Stimulated activated memory B cell treated with anti-CD40 and anti-IgM and Interleukin-4, amounts not matched to agents 10 μg/mL and 1 μg/mL and 100 μg/mL, for 72 hours (primary cell): ENCODE measurements at regions not wholly inside any gene's neighbourhood (a gene's known extent, or its start where the extent isn't known, plus 50 kb on each side); places are given as distances from the start of the nearest gene placed in this dataset.

Experiments
- ATAC-seq: fragments of 150-1000 bp; cut with Tn5 transposase; 2 replicates; pipeline ENCODE4 v1.10.0; 2021
- H3K27ac Mint-ChIP-seq: one replicate; pipeline ENCODE4 v1.8.0; 2022; ENCODE audit warnings: mild to moderate bottlenecking, mixed read lengths
- H3K27me3 Mint-ChIP-seq: one replicate; pipeline ENCODE4 v1.8.0; 2022; ENCODE audit warnings: mixed read lengths
- H3K36me3 Mint-ChIP-seq: one replicate; pipeline ENCODE4 v1.8.0; 2022; ENCODE audit warnings: mixed read lengths
- H3K4me1 Mint-ChIP-seq: one replicate; pipeline ENCODE4 v1.8.0; 2022; ENCODE audit warnings: mixed read lengths
- H3K4me3 Mint-ChIP-seq: one replicate; pipeline ENCODE4 v1.8.0; 2022; ENCODE audit warnings: mild to moderate bottlenecking, moderate library complexity, mixed read lengths
- H3K9me3 Mint-ChIP-seq: one replicate; pipeline ENCODE4 v1.8.0; 2022; ENCODE audit warnings: mixed read lengths

DNA sequence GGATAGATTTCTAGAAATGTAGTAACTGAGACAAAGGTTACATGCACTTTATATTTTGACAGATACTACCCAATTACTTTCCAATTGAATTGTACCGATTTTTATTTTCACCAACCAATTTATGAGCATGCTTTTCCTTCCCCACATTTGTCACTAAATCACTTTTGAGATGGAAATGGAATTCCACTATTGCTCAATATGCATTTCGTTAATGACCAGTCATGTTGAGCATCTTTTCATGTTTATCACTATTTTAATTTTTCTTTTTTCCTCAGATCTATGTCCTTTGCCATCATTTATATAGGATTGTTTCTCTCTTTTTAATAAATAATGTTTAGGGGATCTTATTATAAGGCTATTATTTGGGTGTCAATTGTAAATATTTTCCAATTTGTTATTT, 102.8 kb upstream of the SMIM36 start:
- H3K27ac Mint-ChIP-seq, result no peak overlapping the region
- H3K27me3 Mint-ChIP-seq, result peaks cover 13% of the 10 kb centered on the region
- ATAC-seq, result no peak
- H3K4me3 Mint-ChIP-seq, result no peak overlapping the region
- H3K36me3 Mint-ChIP-seq, result no peaks in the 10 kb centered on the region
- no peaks in the 10 kb centered on the region for H3K9me3 Mint-ChIP-seq
- H3K4me1 Mint-ChIP-seq, result no peaks in the 10 kb centered on the region

DNA sequence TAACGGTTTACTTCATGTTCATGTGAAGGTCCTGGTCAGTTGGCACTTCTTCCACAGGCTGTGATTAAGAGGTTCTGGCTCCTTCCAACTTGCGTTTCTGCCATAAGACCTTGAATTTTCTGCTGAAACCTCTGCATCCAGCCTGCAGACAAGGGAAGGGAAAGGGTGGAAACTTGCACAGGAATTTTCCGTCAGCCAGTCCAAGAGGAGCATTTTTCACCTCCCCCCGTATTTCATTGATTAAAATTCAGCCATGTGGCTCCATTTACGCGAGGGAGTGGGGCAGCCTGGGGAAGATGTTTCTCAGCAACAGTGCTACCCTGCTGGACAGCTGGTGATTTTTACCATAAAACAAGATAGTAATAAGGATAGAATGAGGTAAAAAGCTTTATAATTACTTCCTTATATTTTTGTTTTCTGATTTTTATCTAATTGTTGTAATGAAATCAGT, 101.5 kb upstream of the SMIM36 start:
- no peak overlapping the region for H3K4me3 Mint-ChIP-seq
- no peak overlapping the region for H3K27ac Mint-ChIP-seq
- ATAC-seq, result no peak
- H3K36me3 Mint-ChIP-seq, result no peaks in the 10 kb centered on the region
- H3K27me3 Mint-ChIP-seq, result peaks cover under 1% of the 10 kb centered on the region
- no peaks in the 10 kb centered on the region for H3K9me3 Mint-ChIP-seq
- H3K4me1 Mint-ChIP-seq, result no peaks in the 10 kb centered on the region

DNA sequence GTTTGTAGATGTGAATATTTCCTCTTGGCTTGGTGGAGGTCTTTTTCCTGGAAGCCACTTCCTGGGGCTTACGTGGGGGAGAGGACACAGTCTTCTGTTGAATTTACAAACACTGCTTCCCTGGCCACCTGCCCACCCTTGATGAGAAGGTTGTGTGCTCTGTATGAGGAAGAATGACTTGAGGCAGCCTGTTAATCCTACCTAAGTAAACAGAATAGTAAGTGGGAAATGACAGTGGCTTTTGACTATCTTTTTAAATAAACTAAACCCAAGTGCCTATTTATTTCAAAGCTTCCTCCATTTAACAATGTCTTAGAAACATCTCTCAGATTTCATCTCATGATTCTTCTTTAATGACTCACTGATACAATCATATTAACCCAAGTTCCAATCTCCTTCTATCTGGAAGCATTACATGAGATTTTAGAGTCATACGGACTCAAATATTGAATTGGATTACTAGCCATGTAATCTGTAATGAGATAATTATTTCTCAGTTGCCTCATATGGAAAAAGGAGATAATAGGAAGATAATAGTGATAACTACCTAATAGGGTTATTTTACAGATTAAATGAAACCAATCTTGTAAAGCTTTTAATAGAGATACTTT, 96.6 kb upstream of the SMIM36 start:
- no peak overlapping the region for H3K4me3 Mint-ChIP-seq
- peaks cover 36% of the 10 kb centered on the region for H3K27me3 Mint-ChIP-seq
- H3K4me1 Mint-ChIP-seq, result no peaks in the 10 kb centered on the region
- no peak for ATAC-seq
- H3K9me3 Mint-ChIP-seq, result no peaks in the 10 kb centered on the region
- H3K36me3 Mint-ChIP-seq, result no peaks in the 10 kb centered on the region
- no peak overlapping the region for H3K27ac Mint-ChIP-seq

DNA sequence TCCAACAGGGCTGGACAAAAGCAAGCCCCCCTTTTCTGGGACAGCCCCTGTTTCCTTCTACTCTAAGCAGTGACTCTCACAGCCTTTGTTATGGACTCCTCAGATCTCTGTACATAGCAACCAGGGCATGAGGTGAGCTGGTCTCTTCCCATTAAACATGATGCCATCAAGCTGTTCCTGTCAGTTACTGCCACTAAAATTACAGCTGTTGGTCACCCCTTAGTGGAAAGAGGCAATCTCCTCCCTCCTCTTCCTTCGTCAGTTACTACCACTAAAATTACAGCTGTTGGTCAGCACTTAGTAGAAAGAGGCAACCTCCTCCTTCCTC, 95.2 kb upstream of the SMIM36 start:
- Mint-ChIP-seq H3K36me3 (no peaks in the 10 kb centered on the region), H3K27me3 (peaks cover 37% of the 10 kb centered on the region), H3K27ac (no peak overlapping the region), H3K9me3 (no peaks in the 10 kb centered on the region), H3K4me1 (no peaks in the 10 kb centered on the region), H3K4me3 (no peak overlapping the region)
- ATAC-seq, result no peak

DNA sequence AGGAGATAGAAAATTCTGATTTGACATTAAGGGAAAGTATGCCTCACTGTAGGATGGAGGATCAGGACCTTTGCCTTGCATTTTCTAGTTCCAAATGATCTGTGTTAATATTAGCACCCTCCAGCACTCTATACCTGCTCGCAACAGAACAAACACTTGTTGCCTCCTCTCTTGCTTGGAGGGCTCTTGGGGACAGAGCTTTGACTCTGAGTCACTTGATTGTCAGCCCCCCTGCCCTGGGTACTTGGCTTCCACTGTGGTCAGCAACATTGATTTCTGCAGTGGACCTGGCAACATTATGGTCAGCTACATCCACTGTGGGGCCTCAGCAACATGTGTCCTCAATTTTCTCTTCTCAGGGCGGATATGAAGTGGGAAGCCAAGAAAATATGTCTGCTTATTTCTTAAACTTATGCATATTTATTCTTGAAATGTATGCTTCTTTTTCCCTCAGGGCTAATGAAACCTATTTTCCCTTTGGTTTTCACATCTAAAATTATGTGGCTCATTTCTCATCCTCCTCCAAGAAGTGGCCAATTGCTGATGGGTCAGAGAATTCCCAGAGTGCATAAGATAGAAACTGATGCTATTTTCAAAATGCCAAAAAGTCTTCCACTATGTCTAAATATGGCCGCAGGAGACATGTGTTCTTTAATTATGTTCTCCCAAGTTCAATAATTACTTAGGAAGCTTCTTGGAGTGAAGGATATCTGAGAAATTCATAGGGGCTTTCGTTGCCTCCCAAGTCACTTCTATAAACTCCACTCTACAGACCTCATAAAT, 94.6 kb upstream of the SMIM36 start:
- H3K27me3 Mint-ChIP-seq, result peaks cover 37% of the 10 kb centered on the region

DNA sequence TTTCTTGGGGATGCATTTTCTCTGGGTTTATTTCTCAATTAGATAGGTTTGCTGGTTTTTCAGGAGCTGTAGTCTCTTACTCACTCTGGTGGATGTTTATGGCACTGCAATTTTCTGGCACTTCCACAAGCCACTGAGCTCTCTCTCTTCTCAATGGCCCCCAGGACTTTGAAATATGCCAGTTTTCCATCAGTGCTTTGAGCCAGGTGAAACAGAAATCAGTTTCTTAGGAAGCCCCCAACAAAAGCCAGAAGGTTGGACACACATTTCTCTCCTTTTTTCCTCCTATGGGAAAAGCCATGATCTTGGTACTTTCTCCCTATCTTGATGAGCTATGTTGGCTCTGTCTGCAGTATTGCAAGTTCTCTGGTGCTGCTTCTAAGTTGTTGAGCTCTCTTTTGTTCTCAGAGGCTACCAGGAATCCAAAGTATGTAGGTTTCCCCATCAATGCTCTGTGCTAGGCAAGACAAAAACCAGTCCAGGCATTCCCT, 90.7 kb upstream of the SMIM36 start:
- no peak for ATAC-seq
- peaks cover 29% of the 10 kb centered on the region for H3K27me3 Mint-ChIP-seq
- no peak overlapping the region for H3K27ac Mint-ChIP-seq
- no peaks in the 10 kb centered on the region for H3K4me1 Mint-ChIP-seq
- peaks cover 18% of the 10 kb centered on the region for H3K36me3 Mint-ChIP-seq
- peaks cover 18% of the 10 kb centered on the region for H3K9me3 Mint-ChIP-seq
- H3K4me3 Mint-ChIP-seq, result no peak overlapping the region

More for the DNA sequence above, 94.6 kb upstream of the SMIM36 start:
- Mint-ChIP-seq H3K36me3 (no peaks in the 10 kb centered on the region), H3K27ac (no peak overlapping the region), H3K4me3 (no peak overlapping the region), H3K9me3 (no peaks in the 10 kb centered on the region), H3K4me1 (no peaks in the 10 kb centered on the region)
- ATAC-seq, result no peak

DNA sequence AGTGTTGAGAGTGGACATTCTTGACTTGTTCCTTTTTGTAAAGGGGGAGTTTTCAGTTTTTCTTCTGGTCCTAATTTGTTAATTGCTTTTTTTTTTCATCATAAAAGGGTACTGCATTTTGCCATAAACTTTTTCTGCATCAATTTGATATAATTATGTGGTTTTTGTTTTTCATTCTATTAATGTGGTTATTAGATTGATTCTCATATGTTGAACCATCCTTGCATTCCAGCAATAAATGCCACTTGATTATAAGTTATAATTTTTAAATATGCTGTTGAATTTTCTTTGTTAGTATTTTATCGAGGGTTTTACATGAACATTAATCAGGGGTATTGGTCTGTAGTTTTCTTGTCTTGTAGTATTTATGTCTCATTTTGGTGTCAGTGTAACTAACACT, 87.2 kb upstream of the SMIM36 start:
- Mint-ChIP-seq H3K4me1 (no peaks in the 10 kb centered on the region), H3K27ac (no peak overlapping the region), H3K9me3 (peaks cover 22% of the 10 kb centered on the region), H3K27me3 (peaks cover 24% of the 10 kb centered on the region), H3K4me3 (no peak overlapping the region), H3K36me3 (peaks cover 23% of the 10 kb centered on the region)
- no peak for ATAC-seq

DNA sequence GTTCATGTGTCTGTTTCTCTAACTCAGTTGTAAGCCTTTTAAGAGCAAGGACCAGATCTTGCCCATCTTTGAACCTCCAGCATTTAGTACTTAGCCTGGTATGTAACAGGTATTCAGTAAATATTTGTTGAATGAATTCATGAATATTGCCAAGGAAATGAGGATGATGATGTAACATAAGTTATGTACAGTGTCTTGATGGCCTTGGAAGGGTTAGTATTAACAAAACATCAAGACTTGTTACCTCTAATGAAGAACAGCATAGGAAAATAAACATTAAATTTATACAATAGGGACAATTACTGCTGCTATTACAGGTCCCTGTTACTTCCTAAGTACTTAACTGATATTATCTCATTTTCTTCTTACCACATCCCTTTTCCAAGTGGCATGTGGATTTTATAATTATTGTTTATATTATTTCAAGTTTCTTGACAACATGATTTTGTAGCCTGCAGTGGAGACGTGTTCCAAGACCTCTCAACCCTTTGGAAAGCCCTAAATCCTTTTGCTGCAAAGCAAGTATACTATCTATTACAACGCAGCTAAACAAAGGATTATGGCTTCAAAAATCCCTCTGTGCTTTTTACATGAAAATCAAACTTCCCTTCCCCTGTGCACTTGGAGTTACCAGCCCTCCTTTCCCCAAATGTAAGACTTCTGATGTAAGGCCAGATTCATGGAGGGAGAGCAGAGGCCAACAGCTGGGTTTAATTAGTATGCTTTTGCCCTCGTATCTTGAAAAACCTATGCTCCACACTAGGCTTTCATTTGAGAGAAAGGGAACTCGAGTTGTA, 77.4 kb upstream of the SMIM36 start:
- no peaks in the 10 kb centered on the region for H3K4me1 Mint-ChIP-seq
- H3K27me3 Mint-ChIP-seq, result no peaks in the 10 kb centered on the region
- H3K36me3 Mint-ChIP-seq, result no peaks in the 10 kb centered on the region
- H3K27ac Mint-ChIP-seq, result no peak overlapping the region
- H3K9me3 Mint-ChIP-seq, result peaks cover 4% of the 10 kb centered on the region
- ATAC-seq, result no peak
- H3K4me3 Mint-ChIP-seq, result no peak overlapping the region

DNA sequence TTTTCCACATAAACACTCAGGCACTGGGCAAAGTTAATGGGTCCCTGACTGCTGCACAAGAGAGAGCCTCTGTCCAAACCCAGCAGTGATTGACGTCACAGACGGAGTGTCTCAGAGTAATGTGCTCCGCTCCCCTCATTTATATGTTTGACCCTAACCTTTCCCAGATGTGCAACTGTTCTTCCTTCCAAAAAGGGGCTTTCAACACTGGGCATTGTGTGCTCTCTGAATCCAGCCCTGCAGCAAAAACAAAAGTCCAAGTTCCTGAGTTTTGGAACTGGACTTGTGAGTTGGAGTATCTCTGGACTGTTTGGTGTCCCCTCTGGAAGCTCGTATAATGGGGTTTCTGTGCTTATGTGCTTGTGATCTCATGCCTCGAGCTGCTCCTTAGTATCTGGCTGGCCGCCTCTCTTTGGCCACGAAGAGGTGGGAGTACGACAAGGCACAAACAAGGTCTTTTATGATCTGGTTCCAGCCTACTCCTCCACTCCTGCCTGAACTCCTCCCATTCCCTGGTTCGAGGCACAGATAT, 76.4 kb upstream of the SMIM36 start:
- no peaks in the 10 kb centered on the region for H3K36me3 Mint-ChIP-seq
- no peak overlapping the region for H3K27ac Mint-ChIP-seq
- no peak for ATAC-seq
- H3K9me3 Mint-ChIP-seq, result peaks cover 4% of the 10 kb centered on the region
- H3K4me1 Mint-ChIP-seq, result no peaks in the 10 kb centered on the region
- no peak overlapping the region for H3K4me3 Mint-ChIP-seq
- H3K27me3 Mint-ChIP-seq, result no peaks in the 10 kb centered on the region

DNA sequence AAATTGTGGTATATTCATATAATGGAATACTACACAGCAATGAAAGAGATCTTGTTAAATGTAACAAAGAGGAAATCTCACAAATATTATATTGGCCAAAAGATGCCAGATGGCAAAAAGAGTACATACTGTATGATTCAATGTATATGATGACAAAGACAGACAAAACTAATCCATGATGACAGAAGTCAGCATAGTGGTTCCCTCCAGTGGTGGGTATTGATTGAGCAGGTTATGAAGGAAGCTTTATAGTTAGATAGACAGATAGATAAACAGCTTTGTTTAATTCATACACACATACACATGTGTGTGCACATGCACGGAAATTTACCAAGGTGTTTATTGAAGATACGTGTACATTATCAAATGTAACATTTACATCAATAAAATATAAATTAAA, 74.4 kb upstream of the SMIM36 start:
- ATAC-seq, result no peak
- Mint-ChIP-seq H3K4me3 (no peak overlapping the region), H3K4me1 (peaks cover 2% of the 10 kb centered on the region), H3K9me3 (no peaks in the 10 kb centered on the region), H3K36me3 (no peaks in the 10 kb centered on the region), H3K27ac (no peak overlapping the region), H3K27me3 (no peaks in the 10 kb centered on the region)

DNA sequence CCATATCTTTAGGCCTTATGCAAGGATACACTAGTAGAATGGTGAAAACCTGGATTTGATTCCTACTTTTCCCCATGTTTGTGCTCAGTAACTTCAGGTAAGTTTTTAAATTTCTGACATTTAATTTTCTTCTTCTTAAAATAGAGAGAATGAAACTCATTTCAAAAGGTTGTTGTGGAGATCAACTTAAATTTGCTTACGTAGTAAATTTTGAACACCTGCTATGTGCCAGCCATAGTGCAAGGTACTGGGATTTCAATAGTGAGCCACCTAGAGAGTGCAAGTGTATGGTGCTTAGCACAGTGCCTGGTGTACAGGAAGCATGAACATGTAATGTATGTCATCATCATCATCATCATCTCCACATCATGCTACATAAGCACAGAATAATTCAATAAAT, 73.6 kb upstream of the SMIM36 start:
- Mint-ChIP-seq H3K36me3 (no peaks in the 10 kb centered on the region), H3K9me3 (no peaks in the 10 kb centered on the region), H3K4me3 (no peak overlapping the region), H3K27ac (no peak overlapping the region), H3K27me3 (no peaks in the 10 kb centered on the region), H3K4me1 (peaks cover 5% of the 10 kb centered on the region)
- no peak for ATAC-seq

DNA sequence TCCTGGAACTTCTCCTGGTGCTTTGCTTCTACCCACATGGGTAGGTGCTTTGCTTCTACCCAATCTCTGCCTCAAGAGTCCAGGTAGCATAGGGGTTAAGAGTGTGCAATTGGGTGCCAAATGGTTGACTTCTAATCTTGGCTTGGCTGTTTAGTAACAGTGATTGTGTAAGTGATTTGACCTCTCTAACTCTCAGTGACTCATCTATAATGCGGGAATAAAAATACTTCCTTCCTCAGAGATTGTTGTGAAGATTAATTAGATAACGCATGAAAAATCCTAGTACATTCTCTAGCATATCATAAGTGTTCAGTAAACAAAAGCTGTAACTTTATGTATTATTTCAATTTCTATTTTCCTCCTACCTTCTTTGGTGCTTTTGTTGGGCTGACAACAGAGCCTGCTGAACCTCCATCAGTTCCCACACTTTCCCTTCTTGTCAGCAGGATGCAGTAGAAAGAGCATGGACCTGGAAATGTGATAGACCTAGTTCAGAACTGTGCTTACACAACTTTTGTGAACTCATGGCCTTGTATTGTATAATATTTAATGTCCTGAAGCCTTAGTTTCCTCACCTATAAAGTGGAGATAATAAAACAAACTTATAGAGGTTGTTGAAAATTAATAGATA, 72.9 kb upstream of the SMIM36 start:
- no peaks in the 10 kb centered on the region for H3K27me3 Mint-ChIP-seq
- no peaks in the 10 kb centered on the region for H3K9me3 Mint-ChIP-seq
- no peak overlapping the region for H3K4me3 Mint-ChIP-seq
- ATAC-seq, result no peak
- H3K4me1 Mint-ChIP-seq, result peaks cover 5% of the 10 kb centered on the region
- no peaks in the 10 kb centered on the region for H3K36me3 Mint-ChIP-seq
- no peak overlapping the region for H3K27ac Mint-ChIP-seq

DNA sequence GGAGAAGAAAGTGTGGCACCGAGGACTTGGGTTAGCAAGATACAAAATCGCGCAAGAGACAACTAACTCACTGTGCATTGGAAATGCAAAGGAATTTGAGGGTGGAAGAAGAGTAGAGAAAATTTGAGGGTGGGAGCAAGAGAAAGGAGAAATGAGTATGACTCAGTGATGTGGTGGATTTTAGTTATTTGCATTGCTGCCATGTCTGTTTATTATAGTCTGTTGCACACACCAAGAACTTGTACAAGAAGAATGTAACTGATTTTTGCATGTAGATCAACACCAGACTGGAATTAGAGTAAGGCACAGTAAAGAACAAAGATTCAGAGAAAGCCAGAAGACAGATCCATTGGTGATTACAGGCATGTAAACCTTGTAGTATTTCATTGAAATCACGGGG, 71.6 kb upstream of the SMIM36 start:
- no peak for ATAC-seq
- Mint-ChIP-seq H3K9me3 (no peaks in the 10 kb centered on the region), H3K4me3 (no peak overlapping the region), H3K4me1 (peaks cover 5% of the 10 kb centered on the region), H3K36me3 (no peaks in the 10 kb centered on the region), H3K27ac (no peak overlapping the region), H3K27me3 (no peaks in the 10 kb centered on the region)

DNA sequence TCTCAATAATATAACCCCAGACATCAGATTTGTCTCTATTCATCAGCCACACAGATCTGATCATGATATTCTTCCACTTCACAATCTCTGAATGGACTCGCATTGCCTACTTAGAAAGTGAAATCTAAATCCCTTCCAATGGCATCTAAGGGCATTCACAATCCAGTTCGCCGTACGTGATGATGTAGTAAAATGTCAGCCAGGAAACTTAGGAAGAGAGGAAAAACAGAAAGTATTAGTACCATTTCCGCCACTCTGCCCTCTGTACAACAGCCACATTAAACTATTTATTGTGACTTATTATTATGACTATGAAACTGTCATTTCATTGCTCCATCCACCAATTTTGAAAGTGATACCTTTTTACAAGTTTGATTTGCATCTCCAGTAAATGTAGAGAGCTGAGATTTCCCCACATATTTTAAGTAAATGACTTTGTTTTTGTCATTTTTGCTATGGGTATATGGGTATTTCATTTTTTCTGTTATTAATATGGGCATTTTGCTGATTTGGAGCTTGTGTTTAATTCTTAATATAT, 69.4 kb upstream of the SMIM36 start:
- no peak for ATAC-seq
- Mint-ChIP-seq H3K36me3 (no peaks in the 10 kb centered on the region), H3K4me3 (no peak overlapping the region), H3K4me1 (peaks cover 5% of the 10 kb centered on the region), H3K9me3 (no peaks in the 10 kb centered on the region), H3K27ac (peak overlapping the region; percentile 26), H3K27me3 (no peaks in the 10 kb centered on the region)

DNA sequence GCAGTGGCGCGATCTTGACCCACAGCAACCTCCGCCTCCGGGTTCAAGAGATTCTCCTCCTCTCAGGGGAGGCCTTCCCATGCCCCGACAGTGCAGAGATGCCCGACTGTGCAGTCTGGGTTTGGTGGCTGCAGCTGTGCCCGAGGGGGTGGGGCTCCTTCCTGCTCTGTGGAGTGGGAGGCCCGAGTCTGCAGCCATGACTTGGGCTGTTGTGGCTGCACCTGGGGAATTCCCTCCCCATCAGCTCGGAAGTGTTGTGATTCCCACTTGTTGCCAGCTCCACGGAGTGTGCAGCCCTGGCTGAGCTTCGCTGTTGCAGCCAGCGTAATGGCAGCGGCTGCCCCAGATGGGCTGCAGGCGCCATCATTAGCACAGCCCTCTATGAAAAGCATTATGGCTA, 66.4 kb upstream of the SMIM36 start:
- H3K4me3 Mint-ChIP-seq, result peak overlapping the region; percentile 25
- peaks cover 5% of the 10 kb centered on the region for H3K4me1 Mint-ChIP-seq
- H3K36me3 Mint-ChIP-seq, result no peaks in the 10 kb centered on the region
- no peak overlapping the region for H3K27ac Mint-ChIP-seq
- H3K9me3 Mint-ChIP-seq, result no peaks in the 10 kb centered on the region
- ATAC-seq, result peak; percentile 59
- peaks cover 6% of the 10 kb centered on the region for H3K27me3 Mint-ChIP-seq
